ENCODE measurements at regions not wholly inside any gene's neighbourhood (a gene's known extent, or its start where the extent isn't known, plus 50 kb on each side); places are given as distances from the start of the nearest gene placed in this dataset.

GRCh38 chr17:70238646-70239045 is 69.3 kb downstream of the KCNJ2 start:
- TF ChIP-seq CTCF (IDR thresholded peaks at IDR 0.05), result no peak
- intact Hi-C loops (cut with DNase I), result loop anchor here in 1 of 10 donors (5.0 kb wide), 1 partner anchor 51 kb away; no protein-coding TSS in a partner anchor
- ATAC-seq, result no peak

GRCh38 chr17:70239391-70239826 is 70.1 kb downstream of the KCNJ2 start:
- no peak overlapping the region for H3K27ac ChIP-seq
- peaks cover 0 to 6% (median 0%) of the 10 kb centered on the region in 11 donors for H3K9me3 ChIP-seq
- intact Hi-C loops (cut with DNase I), result loop anchor here in 1 of 10 donors (5.0 kb wide), 1 partner anchor 52 kb away; no protein-coding TSS in a partner anchor
- no peaks in the 10 kb centered on the region for H3K4me1 ChIP-seq
- no peaks in the 10 kb centered on the region for H3K36me3 ChIP-seq
- H3K27me3 ChIP-seq, result no peaks in the 10 kb centered on the region
- ATAC-seq (no peak), DNase-seq (no peak)
- 0 to 27% methylated on average over 1 of the region's 1 CpG for WGBS, 2 donors
- TF ChIP-seq CTCF (IDR thresholded peaks at IDR 0.05), result no peak
- no peak overlapping the region for H3K4me3 ChIP-seq

More at GRCh38 chr17:70238646-70239045, 69.3 kb downstream of the KCNJ2 start:
- WGBS, 2 donors, result 41 to 50% methylated on average over 4 of the region's 4 CpGs
- no peak overlapping the region for H3K27ac ChIP-seq
- no peaks in the 10 kb centered on the region for H3K27me3 ChIP-seq
- H3K4me1 ChIP-seq, result no peaks in the 10 kb centered on the region
- H3K4me3 ChIP-seq, result no peak overlapping the region
- DNase-seq, result no peak
- H3K9me3 ChIP-seq, result peaks cover 0 to 6% (median 0%) of the 10 kb centered on the region in 11 donors
- no peaks in the 10 kb centered on the region for H3K36me3 ChIP-seq

- ATAC-seq (no peak), DNase-seq (no peak)
- no peaks in the 10 kb centered on the region for H3K27me3 ChIP-seq
- no peak overlapping the region for H3K4me3 ChIP-seq
- intact Hi-C loops (cut with DNase I), result no loop called here
- no peak for TF ChIP-seq CTCF (IDR thresholded peaks at IDR 0.05)
- no peak overlapping the region for H3K27ac ChIP-seq
- WGBS, 2 donors, result 80 to 88% methylated on average over 6 of the region's 6 CpGs
- no peaks in the 10 kb centered on the region for H3K36me3 ChIP-seq
- H3K9me3 ChIP-seq, result no peaks in the 10 kb centered on the region
- H3K4me1 ChIP-seq, result no peaks in the 10 kb centered on the region
Observed at GRCh38 chr17:70241071-70241470, 71.7 kb downstream of the KCNJ2 start.

- TF ChIP-seq CTCF (IDR thresholded peaks at IDR 0.05), result no peak
- Histone ChIP-seq H3K36me3 (no peaks in the 10 kb centered on the region), H3K9me3 (peaks cover 0 to 6% (median 0%) of the 10 kb centered on the region in 11 donors), H3K27ac (no peak overlapping the region), H3K4me3 (no peak overlapping the region), H3K27me3 (no peaks in the 10 kb centered on the region), H3K4me1 (no peaks in the 10 kb centered on the region)
- no peak for ATAC-seq
- no peak for DNase-seq
- 68 to 86% methylated on average over 7 of the region's 7 CpGs for WGBS, 2 donors
- intact Hi-C loops (cut with DNase I), result no loop called here
Observed at GRCh38 chr17:70242781-70243437, 73.6 kb downstream of the KCNJ2 start.
